ENCODE measurements at regions not wholly inside any gene's neighbourhood (a gene's known extent, or its start where the extent isn't known, plus 50 kb on each side); places are given as distances from the start of the nearest gene placed in this dataset.

GRCh38 chrX:23552303-23552702 is 115.0 kb upstream of the PRDX4 start:
- intact Hi-C loops (cut with micrococcal nuclease), result no loop called here
- H4K20me1 ChIP-seq (ENCODE audit: insufficient read depth, low read length), result no peaks in the 10 kb centered on the region
- H3K79me2 ChIP-seq (ENCODE audit: insufficient read depth, low read length), result no peaks in the 10 kb centered on the region
- H3K36me3 Mint-ChIP-seq, result no peaks in the 10 kb centered on the region
- H3K27ac ChIP-seq (ENCODE audit: low read depth in 1 of 2, low read length in 2 of 2), result no peak overlapping the region
- H3K9me3 Mint-ChIP-seq, result peaks cover 4 to 10% (median 6%) of the 10 kb centered on the region in 7 donors
- no peaks in the 10 kb centered on the region for H3K4me1 ChIP-seq (ENCODE audit: control insufficient read depth in 1 of 2, insufficient read depth in 2 of 2, low read length in 2 of 2)
- peaks cover 3 to 4% of the 10 kb centered on the region in 2 donors for H3K9me3 ChIP-seq (replicated peaks in 1 of 2; ENCODE audit: control insufficient read depth in 1 of 2, insufficient read depth in 1 of 2, low read length in 2 of 2)
- no peaks in the 10 kb centered on the region for H3K27me3 ChIP-seq (ENCODE audit: control insufficient read depth in 2 of 2, insufficient read depth in 2 of 2, low read length in 2 of 2)
- H3K4me1 Mint-ChIP-seq, result no peaks in the 10 kb centered on the region
- H2AFZ ChIP-seq (ENCODE audit: insufficient read depth, low read depth, low read length, poor library complexity, severe bottlenecking), result no peak overlapping the region
- H3K4me2 ChIP-seq (replicated peaks; ENCODE audit: extremely low read depth, low read length, poor library complexity, severe bottlenecking), result no peak overlapping the region
- peaks cover 3 to 4% (median 3%) of the 10 kb centered on the region in 3 donors for H3K27me3 Mint-ChIP-seq (ENCODE audit: low read depth in 3 of 3)
- no peaks in the 10 kb centered on the region for H3K36me3 ChIP-seq (replicated peaks in 1 of 2; ENCODE audit: control insufficient read depth in 1 of 2, insufficient read depth in 2 of 2, low read length in 2 of 2)
- no peak overlapping the region for H3K27ac Mint-ChIP-seq
- H3K4me3 ChIP-seq (replicated peaks in 1 of 3; ENCODE audit: low read depth in 2 of 3, low read length in 3 of 3), result no peak overlapping the region
- H3K4me3 Mint-ChIP-seq, result no peak overlapping the region
- TF ChIP-seq CTCF (IDR thresholded peaks at IDR 0.05), result no peak
- DNase-seq, result no peak
- no peak overlapping the region for H3K9ac ChIP-seq (ENCODE audit: insufficient read depth, low read length, poor library complexity, severe bottlenecking)

DNA sequence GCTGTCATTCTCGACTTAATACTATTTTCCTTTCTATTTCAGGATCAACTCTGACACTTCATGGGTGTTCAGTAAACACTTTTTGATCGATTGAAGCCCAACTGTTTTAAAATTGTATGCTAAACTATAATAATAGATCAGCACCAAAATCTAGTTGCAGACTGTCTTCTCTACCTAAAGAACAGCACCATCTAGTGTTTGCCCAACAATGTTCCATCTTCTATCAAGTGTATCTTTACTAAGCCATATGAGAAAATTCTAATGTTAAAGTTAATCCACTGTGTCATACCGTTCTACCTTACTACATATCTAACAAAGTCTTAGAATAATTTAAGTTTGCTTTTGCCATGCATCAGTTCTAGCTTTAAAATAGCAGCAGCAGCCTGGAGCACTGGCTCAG is 113.0 kb upstream of the PRDX4 start:
- no peaks in the 10 kb centered on the region for H3K79me2 ChIP-seq (ENCODE audit: insufficient read depth, low read length)
- H3K9me3 ChIP-seq (replicated peaks in 1 of 2; ENCODE audit: control insufficient read depth in 1 of 2, insufficient read depth in 1 of 2, low read length in 2 of 2), result peaks cover 5 to 6% of the 10 kb centered on the region in 2 donors
- no peak for DNase-seq
- intact Hi-C loops (cut with micrococcal nuclease), result no loop called here
- Mint-ChIP-seq H3K27ac (no peak overlapping the region), H3K9me3 (peaks cover 4 to 14% (median 10%) of the 10 kb centered on the region in 7 donors), H3K27me3 (ENCODE audit: low read depth in 3 of 3) (peaks cover 3 to 4% (median 3%) of the 10 kb centered on the region in 3 donors), H3K36me3 (no peaks in the 10 kb centered on the region), H3K4me1 (no peaks in the 10 kb centered on the region), H3K4me3 (no peak overlapping the region)
- H3K4me1 ChIP-seq (ENCODE audit: control insufficient read depth in 1 of 2, insufficient read depth in 2 of 2, low read length in 2 of 2), result no peaks in the 10 kb centered on the region
- WGBS (ENCODE audit: insufficient coverage), result no CpG with 5 or more reads among the region's 3 CpGs
- no peak overlapping the region for H3K9ac ChIP-seq (ENCODE audit: insufficient read depth, low read length, poor library complexity, severe bottlenecking)
- no peak overlapping the region for H3K4me3 ChIP-seq (replicated peaks in 1 of 3; ENCODE audit: low read depth in 2 of 3, low read length in 3 of 3)
- no peak overlapping the region for H3K27ac ChIP-seq (ENCODE audit: low read depth in 1 of 2, low read length in 2 of 2)
- no peaks in the 10 kb centered on the region for H3K27me3 ChIP-seq (ENCODE audit: control insufficient read depth in 2 of 2, insufficient read depth in 2 of 2, low read length in 2 of 2)
- no peak overlapping the region for H3K4me2 ChIP-seq (replicated peaks; ENCODE audit: extremely low read depth, low read length, poor library complexity, severe bottlenecking)
- H3K36me3 ChIP-seq (replicated peaks in 1 of 2; ENCODE audit: control insufficient read depth in 1 of 2, insufficient read depth in 2 of 2, low read length in 2 of 2), result no peaks in the 10 kb centered on the region
- H4K20me1 ChIP-seq (ENCODE audit: insufficient read depth, low read length), result no peaks in the 10 kb centered on the region
- H2AFZ ChIP-seq (ENCODE audit: insufficient read depth, low read depth, low read length, poor library complexity, severe bottlenecking), result no peak overlapping the region
- TF ChIP-seq CTCF (IDR thresholded peaks at IDR 0.05), result no peak
